ENCODE measurements at regions not wholly inside any gene's neighbourhood (a gene's known extent, or its start where the extent isn't known, plus 50 kb on each side); places are given as distances from the start of the nearest gene placed in this dataset.
A peak's percentile ranks its signal among the peaks of the same experiment; 100 is the strongest.

GRCh38 chr3:66592927-66593625 is 92.3 kb upstream of the LRIG1 start:
- H2AFZ ChIP-seq (ENCODE audit: low read length), result no peak overlapping the region
- H3K4me2 ChIP-seq (ENCODE audit: insufficient read depth, low read length), result no peak overlapping the region
- H4K20me1 ChIP-seq (ENCODE audit: insufficient read depth, low read length), result no peaks in the 10 kb centered on the region
- no peaks in the 10 kb centered on the region for H3K36me3 ChIP-seq (ENCODE audit: insufficient read depth, low read length)
- TF ChIP-seq, protein P1, sequence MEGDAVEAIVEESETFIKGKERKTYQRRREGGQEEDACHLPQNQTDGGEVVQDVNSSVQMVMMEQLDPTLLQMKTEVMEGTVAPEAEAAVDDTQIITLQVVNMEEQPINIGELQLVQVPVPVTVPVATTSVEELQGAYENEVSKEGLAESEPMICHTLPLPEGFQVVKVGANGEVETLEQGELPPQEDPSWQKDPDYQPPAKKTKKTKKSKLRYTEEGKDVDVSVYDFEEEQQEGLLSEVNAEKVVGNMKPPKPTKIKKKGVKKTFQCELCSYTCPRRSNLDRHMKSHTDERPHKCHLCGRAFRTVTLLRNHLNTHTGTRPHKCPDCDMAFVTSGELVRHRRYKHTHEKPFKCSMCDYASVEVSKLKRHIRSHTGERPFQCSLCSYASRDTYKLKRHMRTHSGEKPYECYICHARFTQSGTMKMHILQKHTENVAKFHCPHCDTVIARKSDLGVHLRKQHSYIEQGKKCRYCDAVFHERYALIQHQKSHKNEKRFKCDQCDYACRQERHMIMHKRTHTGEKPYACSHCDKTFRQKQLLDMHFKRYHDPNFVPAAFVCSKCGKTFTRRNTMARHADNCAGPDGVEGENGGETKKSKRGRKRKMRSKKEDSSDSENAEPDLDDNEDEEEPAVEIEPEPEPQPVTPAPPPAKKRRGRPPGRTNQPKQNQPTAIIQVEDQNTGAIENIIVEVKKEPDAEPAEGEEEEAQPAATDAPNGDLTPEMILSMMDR (IDR thresholded peaks at IDR 0.05; ENCODE audit: extremely low read depth, low read depth, low read length), result no peak
- H3K4me3 ChIP-seq (ENCODE audit: insufficient read depth, low read length), result no peak overlapping the region
- peak; percentile 68 for DNase-seq (ENCODE audit: insufficient read length, low spot score, missing footprints)
- H3K79me2 ChIP-seq (ENCODE audit: insufficient read depth, low read length), result no peaks in the 10 kb centered on the region
- H3K9me3 ChIP-seq (ENCODE audit: low read depth, low read length), result no peaks in the 10 kb centered on the region
- H3K27ac ChIP-seq (ENCODE audit: low read depth, low read length), result no peak overlapping the region
- H3K4me1 ChIP-seq (ENCODE audit: insufficient read depth, low read length), result no peaks in the 10 kb centered on the region
- H3K27me3 ChIP-seq (ENCODE audit: insufficient read depth, low read length), result peaks cover 8% of the 10 kb centered on the region

DNA sequence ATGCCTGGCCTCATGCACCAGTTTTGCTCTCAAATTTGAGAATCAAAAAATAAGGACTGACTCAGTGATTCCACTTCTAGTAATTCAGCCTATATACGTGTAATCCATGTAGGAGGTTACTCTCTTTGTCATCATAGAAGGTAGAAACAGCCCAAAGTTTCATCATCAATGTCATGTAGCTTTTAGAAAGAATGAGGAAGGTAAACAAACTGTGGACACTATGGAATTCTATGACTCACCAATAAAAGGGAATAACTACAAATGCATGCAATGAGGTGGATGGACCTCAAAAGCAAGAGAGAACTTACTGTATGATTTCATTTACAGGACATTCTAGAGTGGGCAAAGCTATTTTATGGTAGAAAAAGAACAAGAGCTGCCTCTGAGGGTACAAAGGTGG is 93.2 kb upstream of the LRIG1 start:
- DNase-seq (ENCODE audit: insufficient read length, low spot score, missing footprints), result peak; percentile 84
- Histone ChIP-seq H3K36me3 (ENCODE audit: insufficient read depth, low read length) (no peaks in the 10 kb centered on the region), H4K20me1 (ENCODE audit: insufficient read depth, low read length) (no peaks in the 10 kb centered on the region), H3K9me3 (ENCODE audit: low read depth, low read length) (no peaks in the 10 kb centered on the region), H3K79me2 (ENCODE audit: insufficient read depth, low read length) (no peaks in the 10 kb centered on the region), H2AFZ (ENCODE audit: low read length) (no peak overlapping the region), H3K27ac (ENCODE audit: low read depth, low read length) (no peak overlapping the region), H3K4me1 (ENCODE audit: insufficient read depth, low read length) (no peaks in the 10 kb centered on the region), H3K4me2 (ENCODE audit: insufficient read depth, low read length) (no peak overlapping the region), H3K27me3 (ENCODE audit: insufficient read depth, low read length) (peaks cover 8% of the 10 kb centered on the region), H3K4me3 (ENCODE audit: insufficient read depth, low read length) (no peak overlapping the region)
- TF ChIP-seq, protein P1 (IDR thresholded peaks at IDR 0.05; ENCODE audit: extremely low read depth, low read depth, low read length), result no peak

GRCh38 chr3:66597308-66597863 is 96.6 kb upstream of the LRIG1 start:
- no peak overlapping the region for H2AFZ ChIP-seq (ENCODE audit: low read length)
- no peaks in the 10 kb centered on the region for H3K27me3 ChIP-seq (ENCODE audit: insufficient read depth, low read length)
- no peaks in the 10 kb centered on the region for H3K36me3 ChIP-seq (ENCODE audit: insufficient read depth, low read length)
- H3K9me3 ChIP-seq (ENCODE audit: low read depth, low read length), result no peaks in the 10 kb centered on the region
- TF ChIP-seq, protein P1 (IDR thresholded peaks at IDR 0.05; ENCODE audit: extremely low read depth, low read depth, low read length), result no peak
- H3K4me1 ChIP-seq (ENCODE audit: insufficient read depth, low read length), result no peaks in the 10 kb centered on the region
- no peak for DNase-seq (ENCODE audit: insufficient read length, low spot score, missing footprints)
- H3K4me3 ChIP-seq (ENCODE audit: insufficient read depth, low read length), result no peak overlapping the region
- no peak overlapping the region for H3K4me2 ChIP-seq (ENCODE audit: insufficient read depth, low read length)
- H3K79me2 ChIP-seq (ENCODE audit: insufficient read depth, low read length), result no peaks in the 10 kb centered on the region
- H4K20me1 ChIP-seq (ENCODE audit: insufficient read depth, low read length), result no peaks in the 10 kb centered on the region
- no peak overlapping the region for H3K27ac ChIP-seq (ENCODE audit: low read depth, low read length)

- H4K20me1 ChIP-seq (ENCODE audit: insufficient read depth, low read length), result no peaks in the 10 kb centered on the region
- H2AFZ ChIP-seq (ENCODE audit: low read length), result no peak overlapping the region
- no peak for DNase-seq (ENCODE audit: insufficient read length, low spot score, missing footprints)
- no peak overlapping the region for H3K27ac ChIP-seq (ENCODE audit: low read depth, low read length)
- no peaks in the 10 kb centered on the region for H3K9me3 ChIP-seq (ENCODE audit: low read depth, low read length)
- no peak overlapping the region for H3K4me2 ChIP-seq (ENCODE audit: insufficient read depth, low read length)
- H3K36me3 ChIP-seq (ENCODE audit: insufficient read depth, low read length), result no peaks in the 10 kb centered on the region
- no peak overlapping the region for H3K4me3 ChIP-seq (ENCODE audit: insufficient read depth, low read length)
- H3K27me3 ChIP-seq (ENCODE audit: insufficient read depth, low read length), result no peaks in the 10 kb centered on the region
- H3K79me2 ChIP-seq (ENCODE audit: insufficient read depth, low read length), result no peaks in the 10 kb centered on the region
- no peaks in the 10 kb centered on the region for H3K4me1 ChIP-seq (ENCODE audit: insufficient read depth, low read length)
- TF ChIP-seq, protein P1 (IDR thresholded peaks at IDR 0.05; ENCODE audit: extremely low read depth, low read depth, low read length), result no peak
These were observed 97.3 kb upstream of the LRIG1 start for GRCh38 chr3:66598168-66598567.
